ENCODE measurements at regions not wholly inside any gene's neighbourhood (a gene's known extent, or its start where the extent isn't known, plus 50 kb on each side); places are given as distances from the start of the nearest gene placed in this dataset.

DNA sequence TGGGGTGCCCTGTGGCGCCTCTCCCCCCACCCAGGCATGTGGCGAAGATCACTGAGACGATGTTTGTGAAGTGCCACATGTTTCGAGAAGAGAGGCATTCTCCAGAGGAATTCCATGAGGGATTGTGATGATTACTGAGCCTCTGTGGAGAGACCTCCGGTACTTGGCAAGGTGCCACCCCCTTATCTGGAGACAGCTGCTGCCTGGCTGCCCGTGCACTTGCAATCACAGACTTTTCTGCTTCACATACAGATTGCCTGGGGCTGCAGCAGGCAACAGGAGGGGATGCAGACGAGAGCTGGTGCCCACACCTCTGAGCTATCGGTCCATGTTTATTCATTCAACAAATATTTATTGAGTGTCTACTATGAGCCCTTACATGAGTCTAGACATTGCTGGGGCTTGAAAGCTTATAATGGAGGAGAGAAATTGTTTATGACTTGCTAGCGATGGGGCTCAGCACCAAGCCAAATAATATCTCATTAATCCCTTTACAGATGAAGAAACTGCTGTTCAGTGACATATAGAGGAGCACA lies 317.2 kb upstream of the ZFHX3 start:
- DNase-seq (ENCODE audit: insufficient read length, low spot score, missing footprints) = no peak
- H4K20me1 ChIP-seq (ENCODE audit: insufficient read depth, low read length) = no peaks in the 10 kb centered on the region
- H3K4me2 ChIP-seq (ENCODE audit: insufficient read depth, low read length) = no peak overlapping the region
- no peaks in the 10 kb centered on the region for H3K9me3 ChIP-seq (ENCODE audit: low read depth, low read length)
- H3K4me3 ChIP-seq (ENCODE audit: insufficient read depth, low read length) = no peak overlapping the region
- no peak for TF ChIP-seq CTCF (IDR thresholded peaks at IDR 0.05; ENCODE audit: extremely low read depth, low read depth, low read length)
- no peaks in the 10 kb centered on the region for H3K79me2 ChIP-seq (ENCODE audit: insufficient read depth, low read length)
- no peak overlapping the region for H2AFZ ChIP-seq (ENCODE audit: low read length)
- H3K4me1 ChIP-seq (ENCODE audit: insufficient read depth, low read length) = no peaks in the 10 kb centered on the region
- H3K27me3 ChIP-seq (ENCODE audit: insufficient read depth, low read length) = no peaks in the 10 kb centered on the region
- H3K27ac ChIP-seq (ENCODE audit: low read depth, low read length) = no peak overlapping the region
- H3K36me3 ChIP-seq (ENCODE audit: insufficient read depth, low read length) = no peaks in the 10 kb centered on the region

- H3K36me3 ChIP-seq (ENCODE audit: insufficient read depth, low read length) = no peaks in the 10 kb centered on the region
- no peak for DNase-seq (ENCODE audit: insufficient read length, low spot score, missing footprints)
- no peak overlapping the region for H3K4me2 ChIP-seq (ENCODE audit: insufficient read depth, low read length)
- H3K4me1 ChIP-seq (ENCODE audit: insufficient read depth, low read length) = no peaks in the 10 kb centered on the region
- H2AFZ ChIP-seq (ENCODE audit: low read length) = no peak overlapping the region
- H3K27me3 ChIP-seq (ENCODE audit: insufficient read depth, low read length) = no peaks in the 10 kb centered on the region
- H3K4me3 ChIP-seq (ENCODE audit: insufficient read depth, low read length) = no peak overlapping the region
- H4K20me1 ChIP-seq (ENCODE audit: insufficient read depth, low read length) = no peaks in the 10 kb centered on the region
- no peak for TF ChIP-seq CTCF (IDR thresholded peaks at IDR 0.05; ENCODE audit: extremely low read depth, low read depth, low read length)
- no peaks in the 10 kb centered on the region for H3K9me3 ChIP-seq (ENCODE audit: low read depth, low read length)
- no peaks in the 10 kb centered on the region for H3K79me2 ChIP-seq (ENCODE audit: insufficient read depth, low read length)
- H3K27ac ChIP-seq (ENCODE audit: low read depth, low read length) = no peak overlapping the region
Observed at GRCh38 chr16:73364413-73364812, 316.5 kb upstream of the ZFHX3 start.

GRCh38 chr16:73361061-73361460 lies 313.1 kb upstream of the ZFHX3 start:
- Histone ChIP-seq H3K4me3 (ENCODE audit: insufficient read depth, low read length) (no peak overlapping the region), H3K4me1 (ENCODE audit: insufficient read depth, low read length) (no peaks in the 10 kb centered on the region), H3K27me3 (ENCODE audit: insufficient read depth, low read length) (peaks cover 3% of the 10 kb centered on the region), H3K4me2 (ENCODE audit: insufficient read depth, low read length) (no peak overlapping the region), H4K20me1 (ENCODE audit: insufficient read depth, low read length) (no peaks in the 10 kb centered on the region), H3K9me3 (ENCODE audit: low read depth, low read length) (no peaks in the 10 kb centered on the region), H3K79me2 (ENCODE audit: insufficient read depth, low read length) (no peaks in the 10 kb centered on the region), H3K36me3 (ENCODE audit: insufficient read depth, low read length) (no peaks in the 10 kb centered on the region), H3K27ac (ENCODE audit: low read depth, low read length) (no peak overlapping the region), H2AFZ (ENCODE audit: low read length) (no peak overlapping the region)
- no peak for TF ChIP-seq CTCF (IDR thresholded peaks at IDR 0.05; ENCODE audit: extremely low read depth, low read depth, low read length)
- no peak for DNase-seq (ENCODE audit: insufficient read length, low spot score, missing footprints)

GRCh38 chr16:73356401-73357079 lies 308.6 kb upstream of the ZFHX3 start:
- no peak overlapping the region for H3K27ac ChIP-seq (ENCODE audit: low read depth, low read length)

More at GRCh38 chr16:73356401-73357079, 308.6 kb upstream of the ZFHX3 start:
- Histone ChIP-seq H3K79me2 (ENCODE audit: insufficient read depth, low read length) (no peaks in the 10 kb centered on the region), H4K20me1 (ENCODE audit: insufficient read depth, low read length) (no peaks in the 10 kb centered on the region), H2AFZ (ENCODE audit: low read length) (no peak overlapping the region), H3K4me2 (ENCODE audit: insufficient read depth, low read length) (no peak overlapping the region), H3K9me3 (ENCODE audit: low read depth, low read length) (no peaks in the 10 kb centered on the region), H3K4me1 (ENCODE audit: insufficient read depth, low read length) (no peaks in the 10 kb centered on the region), H3K4me3 (ENCODE audit: insufficient read depth, low read length) (no peak overlapping the region), H3K27me3 (ENCODE audit: insufficient read depth, low read length) (peaks cover 3% of the 10 kb centered on the region), H3K36me3 (ENCODE audit: insufficient read depth, low read length) (no peaks in the 10 kb centered on the region)
- no peak for DNase-seq (ENCODE audit: insufficient read length, low spot score, missing footprints)
- TF ChIP-seq CTCF (IDR thresholded peaks at IDR 0.05; ENCODE audit: extremely low read depth, low read depth, low read length) = no peak
